Duodenal mucosa (tissue), 2 donors: ENCODE measurements at regions not wholly inside any gene's neighbourhood (a gene's known extent, or its start where the extent isn't known, plus 50 kb on each side); places are given as distances from the start of the nearest gene placed in this dataset.

Source experiments
- H3K27ac ChIP-seq: one replicate; pipeline ENCODE4 v1.7.0; 2013; ENCODE audit warnings: low read depth, low read length
- H3K27me3 ChIP-seq, 2 donors: one replicate each; pipeline ENCODE4 v1.7.0; 2013; ENCODE audit warnings: low read length in 2 of 2, control low read depth in 1 of 2; ENCODE audit not compliant: insufficient read depth in 2 of 2, control insufficient read depth in 1 of 2
- H3K36me3 ChIP-seq, 2 donors: one replicate each; pipeline ENCODE4 v1.7.0; 2013; ENCODE audit warnings: low read length in 2 of 2, control low read depth in 1 of 2; ENCODE audit not compliant: insufficient read depth in 2 of 2, control insufficient read depth in 1 of 2
- H3K4me1 ChIP-seq, 2 donors: one replicate each; pipeline ENCODE4 v1.7.0; 2013; ENCODE audit warnings: low read length in 2 of 2, control low read depth in 1 of 2; ENCODE audit not compliant: insufficient read depth in 2 of 2, control insufficient read depth in 1 of 2
- H3K4me3 ChIP-seq, 2 donors: one replicate each; pipeline ENCODE4 v1.7.0; 2013; ENCODE audit warnings: low read length in 2 of 2, low read depth in 1 of 2
- H3K9ac ChIP-seq, 2 donors: one replicate each; pipeline ENCODE4 v1.7.0; 2013; ENCODE audit warnings: low read length in 2 of 2, low read depth in 1 of 2
- H3K9me3 ChIP-seq, 2 donors: one replicate each; pipeline ENCODE4 v1.7.0; 2013; ENCODE audit warnings: low read length in 2 of 2, control low read depth in 1 of 2; ENCODE audit not compliant: control insufficient read depth in 1 of 2

DNA sequence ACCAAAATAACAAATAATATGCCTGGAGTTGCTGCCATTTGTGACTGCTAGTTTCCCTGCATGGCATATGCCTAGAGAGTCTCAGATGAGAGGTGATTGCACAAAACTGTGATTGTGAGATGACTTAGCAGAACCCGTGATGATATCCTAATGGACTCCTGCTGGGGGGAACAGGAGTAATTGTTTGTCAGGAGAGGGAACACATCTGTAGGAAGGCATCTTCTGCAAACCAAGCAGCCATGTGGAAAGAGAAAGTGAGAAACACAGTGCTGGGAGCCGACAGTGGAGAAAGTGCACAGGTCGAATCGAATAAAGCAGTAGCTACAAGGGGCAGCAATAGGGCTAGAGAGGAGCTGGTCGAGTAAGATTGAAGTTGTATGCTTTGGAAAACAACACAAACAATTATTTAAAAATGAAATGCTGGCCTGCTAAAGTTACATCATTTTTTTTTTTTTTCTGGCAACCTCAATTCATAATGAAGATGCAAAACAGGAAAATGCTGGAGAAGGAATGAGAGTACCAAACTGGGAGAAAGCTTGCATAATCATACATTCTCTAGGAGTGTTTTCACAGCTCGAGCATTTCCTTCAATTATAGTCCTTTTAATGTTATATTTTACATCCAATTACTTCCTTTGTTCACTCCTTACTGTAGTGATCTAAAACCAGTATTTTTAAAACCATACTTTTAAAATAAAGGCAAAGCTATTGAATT lies 494.2 kb upstream of the AGTR1 start:
- no peaks in the 10 kb centered on the region for H3K36me3 ChIP-seq
- no peak overlapping the region for H3K27ac ChIP-seq
- no peak overlapping the region for H3K4me3 ChIP-seq
- no peaks in the 10 kb centered on the region for H3K9me3 ChIP-seq
- H3K9ac ChIP-seq, result no peak overlapping the region
- no peaks in the 10 kb centered on the region for H3K27me3 ChIP-seq
- H3K4me1 ChIP-seq, result no peaks in the 10 kb centered on the region

DNA sequence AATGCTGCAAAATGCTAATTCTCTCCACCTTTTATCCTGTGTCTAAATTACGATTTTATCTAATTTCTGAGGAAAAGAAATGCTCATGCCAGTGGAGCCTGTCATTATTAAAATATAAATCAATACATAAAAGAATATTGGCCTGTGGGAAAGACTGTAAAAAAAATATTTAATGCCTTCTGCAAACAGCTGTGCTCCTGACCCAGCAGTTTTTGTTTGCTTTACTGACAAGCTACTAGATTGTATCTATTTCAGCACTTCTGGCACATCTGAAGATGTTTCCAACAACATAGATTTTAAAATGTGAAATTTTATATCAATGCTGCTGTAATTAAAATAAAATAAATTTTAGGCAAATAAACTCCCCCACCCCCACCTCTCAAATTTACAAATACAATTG lies 493.6 kb upstream of the AGTR1 start:
- Histone ChIP-seq H3K4me1 (no peaks in the 10 kb centered on the region), H3K36me3 (no peaks in the 10 kb centered on the region), H3K9me3 (no peaks in the 10 kb centered on the region), H3K9ac (no peak overlapping the region), H3K27ac (no peak overlapping the region), H3K4me3 (no peak overlapping the region), H3K27me3 (no peaks in the 10 kb centered on the region)

DNA sequence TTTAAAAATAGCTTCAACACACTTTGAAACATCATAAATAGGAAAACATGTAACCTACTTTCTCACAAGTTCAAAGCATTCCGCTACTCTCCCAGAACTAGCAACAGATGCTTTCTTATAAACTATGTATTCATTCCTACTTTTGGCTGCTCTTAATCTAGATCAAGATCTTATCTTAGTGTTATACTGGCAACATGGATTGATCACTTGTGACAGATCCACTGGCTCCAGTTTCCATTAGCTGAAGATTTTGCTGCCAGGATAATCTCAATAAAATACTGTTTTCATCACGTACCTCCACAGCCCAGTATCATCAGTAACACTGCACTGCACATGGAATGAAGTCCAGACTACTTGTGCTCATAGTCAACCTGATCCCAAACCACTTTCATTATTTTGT lies 491.7 kb upstream of the AGTR1 start:
- no peaks in the 10 kb centered on the region for H3K27me3 ChIP-seq

DNA sequence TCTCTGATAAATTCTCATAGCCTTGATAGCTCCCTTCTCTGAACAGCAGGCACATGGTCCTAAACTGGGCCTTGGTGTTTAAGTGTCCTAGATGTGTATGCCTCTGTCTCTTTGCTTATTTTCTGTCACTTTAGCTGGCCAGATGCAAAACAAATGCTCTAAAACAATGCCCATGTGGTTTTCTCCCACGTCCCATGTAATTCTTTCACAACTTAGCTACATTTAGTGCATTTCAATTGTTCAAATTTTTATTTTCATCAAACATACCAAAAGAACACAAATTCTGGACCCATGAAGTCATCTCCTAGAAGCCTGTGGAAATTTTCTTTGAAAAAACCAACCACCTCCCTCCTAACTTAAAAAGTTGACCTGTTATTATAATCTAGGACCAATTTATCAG lies 491.3 kb upstream of the AGTR1 start:
- Histone ChIP-seq H3K27ac (no peak overlapping the region), H3K9me3 (no peaks in the 10 kb centered on the region), H3K9ac (no peak overlapping the region), H3K4me1 (no peaks in the 10 kb centered on the region), H3K4me3 (no peak overlapping the region), H3K27me3 (no peaks in the 10 kb centered on the region), H3K36me3 (no peaks in the 10 kb centered on the region)

More for the DNA sequence above, 491.7 kb upstream of the AGTR1 start:
- H3K4me3 ChIP-seq, result no peak overlapping the region
- H3K4me1 ChIP-seq, result no peaks in the 10 kb centered on the region
- no peaks in the 10 kb centered on the region for H3K36me3 ChIP-seq
- H3K9me3 ChIP-seq, result no peaks in the 10 kb centered on the region
- no peak overlapping the region for H3K9ac ChIP-seq
- no peak overlapping the region for H3K27ac ChIP-seq

DNA sequence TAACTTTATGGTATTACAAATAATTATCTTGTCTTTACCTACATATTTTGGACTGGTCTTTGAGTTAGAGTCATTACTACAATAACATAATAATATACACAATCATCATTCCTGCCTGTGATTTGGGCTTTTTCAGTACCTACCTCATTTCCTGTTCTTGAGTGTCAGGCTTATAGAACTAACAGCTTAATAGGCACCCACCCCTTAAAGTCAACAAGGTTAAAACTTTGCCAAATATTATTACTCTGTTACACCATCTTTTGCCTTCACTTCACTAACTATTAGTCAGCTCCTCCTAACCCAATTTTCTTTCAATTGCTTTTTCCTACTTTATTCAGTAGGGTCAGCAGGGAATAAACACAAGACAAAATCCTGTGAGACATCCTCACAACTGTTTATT lies 488.7 kb upstream of the AGTR1 start:
- Histone ChIP-seq H3K27me3 (no peaks in the 10 kb centered on the region), H3K9me3 (no peaks in the 10 kb centered on the region), H3K36me3 (no peaks in the 10 kb centered on the region), H3K4me3 (no peak overlapping the region), H3K4me1 (no peaks in the 10 kb centered on the region), H3K9ac (no peak overlapping the region), H3K27ac (no peak overlapping the region)

DNA sequence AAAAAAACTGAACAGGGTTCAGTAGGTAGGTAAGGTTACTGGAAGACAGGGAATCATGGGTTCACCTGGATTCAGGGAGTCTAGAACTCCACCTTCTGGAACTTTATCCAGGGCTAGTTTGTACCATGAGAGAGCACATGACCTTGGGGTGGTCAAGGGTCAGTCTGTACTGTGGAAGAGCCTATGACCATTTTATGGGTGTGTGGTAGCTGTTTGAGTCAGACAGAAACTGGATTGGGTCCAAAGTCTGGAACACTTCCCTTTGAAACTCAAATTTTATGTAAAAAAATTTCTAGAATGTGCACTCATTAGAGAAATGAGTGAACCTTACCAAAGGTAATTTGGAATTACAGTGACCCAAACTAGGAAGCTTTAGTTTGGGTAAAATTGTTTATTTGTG lies 486.0 kb upstream of the AGTR1 start:
- Histone ChIP-seq H3K4me3 (no peak overlapping the region), H3K36me3 (no peaks in the 10 kb centered on the region), H3K27me3 (no peaks in the 10 kb centered on the region), H3K9ac (no peak overlapping the region), H3K27ac (no peak overlapping the region), H3K9me3 (no peaks in the 10 kb centered on the region), H3K4me1 (no peaks in the 10 kb centered on the region)

DNA sequence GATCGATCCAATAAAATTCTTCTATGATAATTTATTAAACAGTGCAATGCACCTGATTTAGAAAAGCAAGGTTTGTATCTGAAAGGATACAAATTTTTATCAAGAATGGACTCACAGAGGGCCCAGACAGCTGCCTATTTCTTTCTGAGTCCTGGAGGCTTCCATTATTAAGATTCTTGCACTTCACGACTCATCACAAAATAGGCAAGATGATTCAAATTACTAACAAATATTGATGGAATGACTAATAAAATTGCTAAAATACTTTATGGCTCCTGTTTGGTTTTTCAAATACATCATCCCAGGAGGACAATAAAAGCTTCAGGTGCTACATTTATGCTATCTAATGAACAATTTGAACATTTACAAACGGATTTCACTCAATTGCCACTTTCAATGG lies 483.0 kb upstream of the AGTR1 start:
- Histone ChIP-seq H3K4me1 (no peaks in the 10 kb centered on the region), H3K27me3 (no peaks in the 10 kb centered on the region), H3K4me3 (no peak overlapping the region), H3K36me3 (no peaks in the 10 kb centered on the region), H3K9ac (no peak overlapping the region), H3K27ac (no peak overlapping the region), H3K9me3 (no peaks in the 10 kb centered on the region)

DNA sequence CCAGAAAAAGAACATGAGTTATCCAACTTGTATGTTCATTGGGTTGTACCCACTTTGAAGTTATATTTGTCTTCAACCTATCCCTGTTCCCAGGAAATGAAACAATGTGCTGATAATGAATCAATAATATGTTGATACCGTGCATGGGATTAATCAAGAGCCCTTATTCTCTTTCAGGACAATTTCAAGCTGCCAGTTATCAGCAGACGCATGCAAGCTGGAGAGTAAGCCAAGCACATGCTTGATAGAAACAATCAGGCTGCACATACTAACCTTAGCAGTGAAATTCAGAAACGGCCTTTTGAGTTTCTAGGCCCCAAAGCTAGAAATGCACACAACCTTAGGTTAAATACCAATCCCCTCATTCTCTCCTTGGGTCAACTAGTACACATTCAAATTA lies 480.4 kb upstream of the AGTR1 start:
- H3K4me1 ChIP-seq, result no peaks in the 10 kb centered on the region
- H3K4me3 ChIP-seq, result no peak overlapping the region
- H3K9ac ChIP-seq, result no peak overlapping the region
- H3K36me3 ChIP-seq, result no peaks in the 10 kb centered on the region
- H3K27me3 ChIP-seq, result no peaks in the 10 kb centered on the region
- H3K9me3 ChIP-seq, result no peaks in the 10 kb centered on the region
- H3K27ac ChIP-seq, result no peak overlapping the region

DNA sequence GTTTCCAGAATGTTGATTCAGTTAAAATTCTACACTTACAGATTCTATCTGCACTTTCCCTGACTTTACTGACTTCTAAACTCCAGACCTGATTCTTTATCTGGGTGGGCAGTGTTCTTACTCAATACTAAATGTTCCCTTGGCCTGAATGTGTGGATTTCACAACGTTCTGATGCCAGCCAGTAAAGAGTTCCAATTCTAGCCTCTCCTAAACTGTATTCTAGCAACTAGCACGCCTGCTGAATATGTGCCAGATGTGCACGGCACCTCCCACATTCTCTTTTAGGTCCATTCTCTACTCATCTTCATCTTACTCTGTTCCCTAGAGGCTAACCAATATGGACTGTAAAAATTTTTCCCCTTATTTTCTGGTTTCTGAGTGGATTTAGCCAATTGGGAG lies 479.5 kb upstream of the AGTR1 start:
- Histone ChIP-seq H3K27ac (no peak overlapping the region), H3K9me3 (no peaks in the 10 kb centered on the region), H3K27me3 (no peaks in the 10 kb centered on the region), H3K4me3 (no peak overlapping the region), H3K4me1 (no peaks in the 10 kb centered on the region), H3K9ac (no peak overlapping the region), H3K36me3 (no peaks in the 10 kb centered on the region)

DNA sequence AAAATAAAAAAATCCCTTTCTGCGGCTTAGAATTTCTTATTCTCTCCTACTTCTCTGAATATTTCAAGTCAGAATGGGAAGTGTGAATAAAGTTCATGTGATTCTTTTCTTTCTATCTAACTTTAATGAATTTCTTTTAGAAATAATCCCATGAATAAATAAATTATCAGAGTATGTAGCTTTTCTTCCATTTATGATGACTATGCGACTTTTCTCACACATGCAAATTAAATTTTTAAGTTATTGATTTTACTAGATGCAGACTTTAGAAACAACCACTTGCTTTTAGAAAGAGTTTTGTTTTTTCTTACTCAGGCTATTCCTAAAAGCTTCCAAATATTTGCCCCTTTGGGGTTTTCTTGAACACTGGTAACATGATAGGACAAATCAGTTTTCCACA lies 477.7 kb upstream of the AGTR1 start:
- no peak overlapping the region for H3K4me3 ChIP-seq
- H3K27me3 ChIP-seq, result no peaks in the 10 kb centered on the region
- no peaks in the 10 kb centered on the region for H3K36me3 ChIP-seq
- no peaks in the 10 kb centered on the region for H3K9me3 ChIP-seq
- H3K9ac ChIP-seq, result no peak overlapping the region
- no peak overlapping the region for H3K27ac ChIP-seq
- H3K4me1 ChIP-seq, result no peaks in the 10 kb centered on the region

DNA sequence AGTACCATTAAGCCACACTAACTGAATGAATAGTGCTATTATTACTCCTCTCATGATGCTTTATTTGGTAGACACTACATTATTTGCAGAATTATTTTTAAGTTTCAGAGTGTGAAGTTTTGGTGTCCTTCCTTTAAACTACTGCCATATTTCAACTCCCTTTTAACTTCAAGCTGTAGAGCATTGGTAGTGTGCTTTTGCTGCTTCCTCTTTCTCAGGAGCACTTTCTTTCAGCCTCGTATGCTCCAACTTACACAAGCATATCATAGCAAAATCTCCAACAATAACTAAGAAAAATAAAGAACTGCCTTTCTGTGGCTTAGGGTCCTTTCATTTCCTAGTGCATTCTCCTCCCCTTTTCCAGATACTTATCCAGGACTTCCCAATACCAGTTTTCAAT lies 476.4 kb upstream of the AGTR1 start:
- H3K4me3 ChIP-seq, result no peak overlapping the region
- H3K27me3 ChIP-seq, result no peaks in the 10 kb centered on the region
- no peaks in the 10 kb centered on the region for H3K36me3 ChIP-seq
- H3K9me3 ChIP-seq, result no peaks in the 10 kb centered on the region
- H3K27ac ChIP-seq, result no peak overlapping the region
- H3K4me1 ChIP-seq, result no peaks in the 10 kb centered on the region
- no peak overlapping the region for H3K9ac ChIP-seq
